Ovary (tissue), 7 donors: ENCODE measurements at regions not wholly inside any gene's neighbourhood (a gene's known extent, or its start where the extent isn't known, plus 50 kb on each side); places are given as distances from the start of the nearest gene placed in this dataset.

ENCODE experiments used
- DNase-seq, 5 donors: peaks; one replicate each; pipeline ENCODE4 v3.0.0-alpha.2; 2019 to 2020
- H3K27ac ChIP-seq, 2 donors: fragments of 200-600 bp; one replicate each; pipeline versions ENCODE4 v1.5.1 to v1.8.0; 2019 to 2022
- H3K27me3 ChIP-seq: fragments of 200-600 bp; one replicate; pipeline ENCODE4 v1.8.0; 2022
- H3K36me3 ChIP-seq: fragments of 200-600 bp; sonication (generic); one replicate; pipeline ENCODE4 v1.5.1; 2019
- H3K4me1 ChIP-seq: one replicate; pipeline ENCODE4 v1.8.1; 2013; ENCODE audit warnings: mild to moderate bottlenecking, moderate library complexity; ENCODE audit not compliant: insufficient read depth
- H3K4me3 ChIP-seq: fragments of 200-600 bp; sonication (generic); one replicate; pipeline ENCODE4 v1.5.1; 2017
- H3K9me3 ChIP-seq, 2 donors: fragments of 200-600 bp in 1 of 2; sonication (generic) in 1 of 2; one replicate each; pipeline versions ENCODE4 v1.5.1 to v1.8.1; 2013 to 2019; ENCODE audit warnings: mild to moderate bottlenecking in 1 of 2, moderate library complexity in 1 of 2
- EP300 ChIP-seq: sonication (generic); formaldehyde crosslinking; IDR thresholded peaks from one replicate; pipeline ENCODE4 v1.6.1; 2017; ENCODE audit warnings: antibody characterized with exemption
- POLR2A ChIP-seq: fragments of 450-650 bp; IDR thresholded peaks from one replicate; pipeline ENCODE4 v1.6.1; 2017; ENCODE audit warnings: antibody characterized with exemption, mild to moderate bottlenecking, moderate library complexity
- WGBS, 3 donors: extraction: QIAGEN DNeasy Blood & Tissue Kit in 1 of 3; methylation state at CpG; one replicate each; pipeline versions ENCODE4 v1.1.5 to v1.1.7; 2013 to 2017; 5-methylcytosine and 5-hydroxymethylcytosine counted together
- intact Hi-C, 4 donors: fragments of 100-400 bp; cut with DNase I; formaldehyde crosslinking; loops; one replicate each; pipeline versions ENCODE4 v1.11.0 to v1.15.1; 2022 to 2023
- TF ChIP-seq, protein P1 (sequence below), 3 donors: fragments of 450-650 bp in 2 of 3; fragments of 200-600 bp in 1 of 3; IDR thresholded peaks; one replicate each; pipeline versions ENCODE4 v1.5.1 to v1.8.0; 2016 to 2022; ENCODE audit warnings: antibody characterized with exemption in 3 of 3, mild to moderate bottlenecking in 1 of 3
- donor health status: DM: no; HTN: no; CAD: no; lungs with moderate emphysema.
- donor health status: DM: no; HTN: no; CAD: no.
- donor health status: Bipolar disorder and iron deficiency.
- donor health status: DM: no; HTN: no; CAD: no.
- donor health status: DM: yes; HTN: yes; CAD: no.

DNA sequence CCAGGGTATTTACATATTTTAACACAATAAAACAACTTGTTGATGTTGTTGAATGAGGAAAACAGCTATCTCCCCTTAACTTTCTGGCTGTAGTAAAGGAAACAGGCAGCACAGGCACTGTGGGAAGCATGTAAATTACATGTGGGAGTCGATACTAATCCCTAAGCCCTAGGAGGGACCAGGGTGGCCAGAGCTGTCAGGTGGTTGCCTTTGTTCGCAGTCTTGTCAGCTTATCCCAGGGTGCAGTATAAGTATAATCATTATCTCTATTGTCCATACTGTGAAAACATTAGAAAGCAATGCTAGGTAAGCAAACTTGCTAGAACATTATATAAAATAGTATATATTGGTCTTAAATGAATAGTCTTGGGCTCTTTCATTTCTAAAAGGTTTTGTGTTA lies 125.6 kb upstream of the RPS23 start:
- no peaks in the 10 kb centered on the region for H3K36me3 ChIP-seq
- 68 to 73% (median 72%) methylated on average over 2 of the region's 2 CpGs for WGBS, 3 donors
- H3K4me1 ChIP-seq, result no peaks in the 10 kb centered on the region
- no peaks in the 10 kb centered on the region for H3K9me3 ChIP-seq
- H3K27ac ChIP-seq, result no peak overlapping the region
- H3K4me3 ChIP-seq, result no peak overlapping the region
- intact Hi-C loops, result no loop called here
- TF ChIP-seq EP300 (no peak), POLR2A (no peak)
- TF ChIP-seq, protein P1, sequence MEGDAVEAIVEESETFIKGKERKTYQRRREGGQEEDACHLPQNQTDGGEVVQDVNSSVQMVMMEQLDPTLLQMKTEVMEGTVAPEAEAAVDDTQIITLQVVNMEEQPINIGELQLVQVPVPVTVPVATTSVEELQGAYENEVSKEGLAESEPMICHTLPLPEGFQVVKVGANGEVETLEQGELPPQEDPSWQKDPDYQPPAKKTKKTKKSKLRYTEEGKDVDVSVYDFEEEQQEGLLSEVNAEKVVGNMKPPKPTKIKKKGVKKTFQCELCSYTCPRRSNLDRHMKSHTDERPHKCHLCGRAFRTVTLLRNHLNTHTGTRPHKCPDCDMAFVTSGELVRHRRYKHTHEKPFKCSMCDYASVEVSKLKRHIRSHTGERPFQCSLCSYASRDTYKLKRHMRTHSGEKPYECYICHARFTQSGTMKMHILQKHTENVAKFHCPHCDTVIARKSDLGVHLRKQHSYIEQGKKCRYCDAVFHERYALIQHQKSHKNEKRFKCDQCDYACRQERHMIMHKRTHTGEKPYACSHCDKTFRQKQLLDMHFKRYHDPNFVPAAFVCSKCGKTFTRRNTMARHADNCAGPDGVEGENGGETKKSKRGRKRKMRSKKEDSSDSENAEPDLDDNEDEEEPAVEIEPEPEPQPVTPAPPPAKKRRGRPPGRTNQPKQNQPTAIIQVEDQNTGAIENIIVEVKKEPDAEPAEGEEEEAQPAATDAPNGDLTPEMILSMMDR (IDR thresholded peaks at IDR 0.05), result no peak
- DNase-seq, result no peak
- H3K27me3 ChIP-seq, result no peaks in the 10 kb centered on the region

DNA sequence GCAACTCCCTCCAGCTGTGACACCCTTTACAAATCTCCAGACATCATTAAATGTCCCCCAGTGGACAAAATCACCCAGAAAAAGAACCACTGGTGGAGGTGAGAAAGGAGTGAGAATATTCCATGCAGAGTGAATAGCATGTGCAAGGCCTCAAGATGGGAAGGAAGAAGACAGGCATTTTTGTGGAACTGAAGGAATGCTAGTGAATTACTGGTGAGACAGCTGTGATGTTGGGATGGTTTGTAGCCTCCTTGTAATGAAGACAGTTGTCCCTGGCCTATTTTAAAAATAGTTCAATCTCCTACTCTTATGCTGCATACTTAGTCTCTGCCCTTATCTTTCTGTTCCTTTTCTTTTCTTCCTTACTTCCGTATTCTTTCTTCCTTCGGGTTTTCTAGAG lies 124.9 kb upstream of the RPS23 start:
- no peak overlapping the region for H3K4me3 ChIP-seq
- H3K27ac ChIP-seq, result no peak overlapping the region
- no peaks in the 10 kb centered on the region for H3K27me3 ChIP-seq
- H3K9me3 ChIP-seq, result no peaks in the 10 kb centered on the region
- no peaks in the 10 kb centered on the region for H3K36me3 ChIP-seq
- TF ChIP-seq, protein P1 (IDR thresholded peaks at IDR 0.05), result no peak
- TF ChIP-seq POLR2A (no peak), EP300 (no peak)
- no peak for DNase-seq
- 67 to 75% (median 73%) methylated on average over 2 of the region's 2 CpGs for WGBS, 3 donors
- intact Hi-C loops, result no loop called here
- H3K4me1 ChIP-seq, result no peaks in the 10 kb centered on the region

DNA sequence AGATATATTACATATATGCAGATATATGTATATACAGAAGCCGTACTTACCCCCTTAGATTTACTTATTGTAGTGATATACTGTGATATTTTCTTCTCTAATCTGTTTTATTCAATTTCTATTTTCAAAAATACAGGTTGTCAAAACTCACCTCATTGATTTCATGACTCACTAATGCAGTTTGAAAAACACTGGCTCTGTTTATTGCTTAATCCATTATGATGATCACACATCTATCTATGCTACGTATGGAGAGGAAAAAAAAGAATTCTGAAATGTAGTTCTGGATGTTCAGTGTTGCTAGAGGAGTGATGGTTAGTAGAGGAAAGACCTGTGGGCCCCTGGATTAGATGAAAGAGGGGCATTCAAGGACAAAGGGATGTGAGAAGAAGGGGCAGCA lies 121.0 kb upstream of the RPS23 start:
- Histone ChIP-seq H3K4me3 (no peak overlapping the region), H3K36me3 (no peaks in the 10 kb centered on the region), H3K27me3 (no peaks in the 10 kb centered on the region), H3K9me3 (no peaks in the 10 kb centered on the region), H3K4me1 (peaks cover 2% of the 10 kb centered on the region), H3K27ac (no peak overlapping the region)
- TF ChIP-seq POLR2A (no peak), EP300 (no peak)
- TF ChIP-seq, protein P1 (IDR thresholded peaks at IDR 0.05), result no peak
- DNase-seq, result no peak
- intact Hi-C loops, result no loop called here
- 71 to 85% (median 84%) methylated on average over 2 of the region's 2 CpGs for WGBS, 3 donors

DNA sequence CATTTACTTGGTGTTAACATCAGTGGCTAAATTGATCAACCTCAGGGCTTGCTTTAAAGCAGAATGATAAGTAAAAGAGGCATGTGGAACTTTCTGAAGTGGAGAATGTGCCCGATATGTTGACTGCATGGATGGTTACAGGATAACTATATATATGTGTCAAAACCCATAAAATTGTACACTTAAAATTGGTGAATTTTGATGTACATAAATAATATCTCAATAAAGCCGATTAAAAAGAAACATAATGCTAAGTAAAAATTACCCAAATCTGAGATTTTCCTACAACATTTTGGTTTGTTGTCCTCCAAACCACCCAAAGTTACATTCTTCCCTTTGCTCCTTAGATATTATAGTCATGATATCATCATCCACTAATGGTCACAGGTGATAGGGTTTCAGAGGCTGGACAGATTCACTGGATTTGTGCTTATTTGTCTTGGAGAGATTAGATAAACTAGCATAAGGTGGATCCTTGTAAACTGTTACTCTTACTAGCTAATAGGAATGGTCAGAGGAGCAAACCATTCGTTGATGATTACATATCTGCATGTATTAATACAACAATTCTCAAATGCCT lies 119.7 kb upstream of the RPS23 start:
- peaks cover 2% of the 10 kb centered on the region for H3K4me1 ChIP-seq
- no peak for TF ChIP-seq EP300
- TF ChIP-seq POLR2A, result no peak
- TF ChIP-seq, protein P1 (IDR thresholded peaks at IDR 0.05), result no peak
- H3K27ac ChIP-seq, result no peak overlapping the region
- H3K36me3 ChIP-seq, result no peaks in the 10 kb centered on the region
- no peak for DNase-seq
- no peaks in the 10 kb centered on the region for H3K9me3 ChIP-seq
- H3K4me3 ChIP-seq, result no peak overlapping the region
- no peaks in the 10 kb centered on the region for H3K27me3 ChIP-seq
- intact Hi-C loops, result no loop called here
- WGBS, 3 donors, result 84 to 96% (median 89%) methylated on average over 3 of the region's 3 CpGs
